Sigmoid colon (tissue), 4 donors: ENCODE measurements at regions not wholly inside any gene's neighbourhood (a gene's known extent, or its start where the extent isn't known, plus 50 kb on each side); places are given as distances from the start of the nearest gene placed in this dataset.

Experiments used
- CTCF ChIP-seq, 4 experiments: fragments of 450-650 bp in 3 of 4; fragments of 200-600 bp in 1 of 4; IDR thresholded peaks; one replicate each; pipeline ENCODE4 v1.5.1; 2016 to 2019; ENCODE audit warnings: antibody characterized with exemption in 4 of 4, mild to moderate bottlenecking in 3 of 4, moderate library complexity in 2 of 4
- EP300 ChIP-seq, 4 donors: sonication (generic); formaldehyde crosslinking; IDR thresholded peaks; one replicate each; pipeline ENCODE4 v1.6.1; 2017; ENCODE audit warnings: antibody characterized with exemption in 4 of 4
- POLR2A ChIP-seq, 2 donors: fragments of 450-650 bp; IDR thresholded peaks; one replicate each; pipeline ENCODE4 v1.6.1; 2016; ENCODE audit warnings: antibody characterized with exemption in 2 of 2, mild to moderate bottlenecking in 2 of 2, moderate library complexity in 2 of 2
- POLR2AphosphoS5 ChIP-seq, 4 donors: sonication (generic); formaldehyde crosslinking; IDR thresholded peaks; one replicate each; pipeline ENCODE4 v1.6.1; 2017; ENCODE audit warnings: antibody characterized with exemption in 4 of 4

GRCh38 chr2:172153757-172154156, 51.1 kb upstream of the DLX2 start:
- TF ChIP-seq POLR2AphosphoS5 (IDR thresholded peaks at IDR 0.05) = no peak
- TF ChIP-seq CTCF (IDR thresholded peaks at IDR 0.05) = no peak
- TF ChIP-seq POLR2A (IDR thresholded peaks at IDR 0.05) = no peak
- TF ChIP-seq EP300 (IDR thresholded peaks at IDR 0.05) = no peak
